ENCODE measurements at regions not wholly inside any gene's neighbourhood (a gene's known extent, or its start where the extent isn't known, plus 50 kb on each side); places are given as distances from the start of the nearest gene placed in this dataset.
A peak's percentile ranks its signal among the peaks of the same experiment; 100 is the strongest.

- DNase-seq (ENCODE audit: low read depth), result no peak
Measured at GRCh38 chr18:10285283-10285640, 169.2 kb upstream of the APCDD1 start.

GRCh38 chr18:10286580-10287150 is 167.8 kb upstream of the APCDD1 start:
- no peak for DNase-seq (ENCODE audit: low read depth)

- no peak for DNase-seq (ENCODE audit: low read depth)
Measured at GRCh38 chr18:10289251-10289650, 165.2 kb upstream of the APCDD1 start.

GRCh38 chr18:10289951-10290637 is 164.3 kb upstream of the APCDD1 start:
- peak; percentile 10 for DNase-seq (ENCODE audit: low read depth)

- no peak for DNase-seq (ENCODE audit: low read depth)
Measured at GRCh38 chr18:10290638-10291235, 163.7 kb upstream of the APCDD1 start.

GRCh38 chr18:10291568-10291981 is 162.9 kb upstream of the APCDD1 start:
- DNase-seq (ENCODE audit: low read depth), result peak; percentile 14

- no peak for DNase-seq (ENCODE audit: low read depth)
Measured at GRCh38 chr18:10293966-10294365, 160.5 kb upstream of the APCDD1 start.

- DNase-seq (ENCODE audit: low read depth), result no peak
Measured at GRCh38 chr18:10295751-10296150, 158.7 kb upstream of the APCDD1 start.

- peak; percentile 57 for DNase-seq (ENCODE audit: low read depth)
Measured at GRCh38 chr18:10296491-10296890, 157.9 kb upstream of the APCDD1 start.

- no peak for DNase-seq (ENCODE audit: low read depth)
Measured at GRCh38 chr18:10297086-10297485, 157.3 kb upstream of the APCDD1 start.

- no peak for DNase-seq (ENCODE audit: low read depth)
Measured at GRCh38 chr18:10298346-10298745, 156.1 kb upstream of the APCDD1 start.

GRCh38 chr18:10299643-10300042 is 154.8 kb upstream of the APCDD1 start:
- DNase-seq (ENCODE audit: low read depth), result no peak

GRCh38 chr18:10300739-10301138 is 153.7 kb upstream of the APCDD1 start:
- no peak for DNase-seq (ENCODE audit: low read depth)

GRCh38 chr18:10301831-10302483 is 152.5 kb upstream of the APCDD1 start:
- no peak for DNase-seq (ENCODE audit: low read depth)

GRCh38 chr18:10303171-10303570 is 151.3 kb upstream of the APCDD1 start:
- no peak for DNase-seq (ENCODE audit: low read depth)

GRCh38 chr18:10304853-10305252 is 149.6 kb upstream of the APCDD1 start:
- DNase-seq (ENCODE audit: low read depth), result peak; percentile 52

GRCh38 chr18:10306779-10307178 is 147.7 kb upstream of the APCDD1 start:
- no peak for DNase-seq (ENCODE audit: low read depth)

GRCh38 chr18:10308154-10308553 is 146.3 kb upstream of the APCDD1 start:
- DNase-seq (ENCODE audit: low read depth), result no peak

- no peak for DNase-seq (ENCODE audit: low read depth)
Measured at GRCh38 chr18:10310626-10311025, 143.8 kb upstream of the APCDD1 start.

GRCh38 chr18:10312326-10313015 is 142.0 kb upstream of the APCDD1 start:
- DNase-seq (ENCODE audit: low read depth), result no peak

GRCh38 chr18:10313016-10313342 is 141.5 kb upstream of the APCDD1 start:
- no peak for DNase-seq (ENCODE audit: low read depth)

- DNase-seq (ENCODE audit: low read depth), result no peak
Measured at GRCh38 chr18:10314066-10314465, 140.4 kb upstream of the APCDD1 start.

GRCh38 chr18:10315522-10315921 is 138.9 kb upstream of the APCDD1 start:
- DNase-seq (ENCODE audit: low read depth), result no peak
